H1 (cell line): ENCODE measurements at regions not wholly inside any gene's neighbourhood (a gene's known extent, or its start where the extent isn't known, plus 50 kb on each side); places are given as distances from the start of the nearest gene placed in this dataset.

Source experiments
- CTCF ChIA-PET: fragments of 300-600 bp; sonication (Branson Sonifier 250); formaldehyde crosslinking; loops from one replicate; lab custom pipeline; 2021; ENCODE audit not compliant: partially characterized antibody; lab: Charles Lee
- POLR2A ChIA-PET: fragments of 300-600 bp; sonication (Branson Sonifier 250); formaldehyde crosslinking; loops from one replicate; lab custom pipeline; 2021; ENCODE audit warnings: inconsistent platforms; ENCODE audit not compliant: partially characterized antibody; lab: Charles Lee
- DNase-seq, 2 experiments: peaks; one replicate each; pipeline versions ENCODE4 v3.0.0 to v3.0.0-alpha.2; 2010 to 2022; ENCODE audit warnings: low spot score in 2 of 2, low read depth in 1 of 2, mixed read lengths in 1 of 2
- FAIRE-seq: peaks from 2 replicates; lab custom pipeline; 2011; peaks lifted over from hg19 to GRCh38; lab: Jason Lieb, UNC
- H2AFZ ChIP-seq: 2 replicates; pipeline ENCODE4 v1.8.1; 2012; ENCODE audit warnings: low read length, inconsistent platforms
- H2AK5ac ChIP-seq: 2 replicates; pipeline ENCODE4 v1.6.1; 2013; ENCODE audit warnings: low read depth, low read length
- H2BK120ac ChIP-seq: replicated peaks from 2 replicates; pipeline ENCODE3; 2013; ENCODE audit warnings: low read depth, low read length, inconsistent platforms
- H2BK12ac ChIP-seq: 2 replicates; pipeline ENCODE4 v1.6.1; 2013; ENCODE audit warnings: low read depth, low read length
- H2BK15ac ChIP-seq: 2 replicates; pipeline ENCODE4 v1.6.1; 2013; ENCODE audit warnings: low read length
- H2BK20ac ChIP-seq: 2 replicates; pipeline ENCODE4 v1.6.1; 2013; ENCODE audit warnings: low read length
- H2BK5ac ChIP-seq: 2 replicates; pipeline ENCODE4 v1.6.1; 2013; ENCODE audit warnings: low read depth, low read length
- H3K14ac ChIP-seq: 2 replicates; pipeline ENCODE4 v1.6.1; 2013; ENCODE audit warnings: inconsistent platforms; ENCODE audit not compliant: insufficient read length
- H3K18ac ChIP-seq: 2 replicates; pipeline ENCODE4 v1.6.1; 2013; ENCODE audit warnings: low read length; ENCODE audit errors: extremely low read depth
- H3K23ac ChIP-seq: 2 replicates; pipeline ENCODE4 v1.6.1; 2013; ENCODE audit warnings: inconsistent platforms; ENCODE audit not compliant: insufficient read length
- H3K23me2 ChIP-seq: 2 replicates; pipeline ENCODE4 v1.6.1; 2013; ENCODE audit warnings: low read depth, low read length
- H3K27ac ChIP-seq: 2 replicates; pipeline ENCODE4 v1.6.1; 2011; ENCODE audit warnings: low read depth, low read length, inconsistent platforms
- H3K27me3 ChIP-seq, 4 experiments: replicated peaks in 1 of 4; 1 replicate in 1 of 4; 2 replicates in 3 of 4; pipeline versions ENCODE4 v1.6.1 to v1.8.1; 2011 to 2013; ENCODE audit warnings: low read length in 3 of 4, mild to moderate bottlenecking in 3 of 4, inconsistent platforms in 2 of 4, mixed read lengths in 2 of 4, moderate library complexity in 1 of 4; ENCODE audit not compliant: control insufficient read depth in 3 of 4, insufficient read depth in 3 of 4; ENCODE audit errors: extremely low read depth in 1 of 4
- H3K36me3 ChIP-seq, 4 experiments: 2 replicates each; pipeline versions ENCODE4 v1.6.1 to v1.8.1; 2011 to 2013; ENCODE audit warnings: mild to moderate bottlenecking in 4 of 4, low read length in 3 of 4, moderate library complexity in 2 of 4, control low read depth in 1 of 4, inconsistent platforms in 1 of 4; ENCODE audit not compliant: insufficient read depth in 4 of 4, control insufficient read depth in 2 of 4
- H3K4ac ChIP-seq: replicated peaks from 2 replicates; pipeline ENCODE3; 2013; ENCODE audit warnings: low read length, low read depth, mixed read lengths, inconsistent platforms; ENCODE audit not compliant: insufficient read length
- H3K4me1 ChIP-seq, 4 experiments: replicated peaks in 1 of 4; 1 replicate in 1 of 4; 2 replicates in 3 of 4; pipeline versions ENCODE4 v1.6.1 to v1.8.1; 2011 to 2013; ENCODE audit warnings: low read length in 3 of 4, inconsistent platforms in 2 of 4, mixed read lengths in 1 of 4; ENCODE audit not compliant: insufficient read depth in 4 of 4, control insufficient read depth in 3 of 4
- H3K4me2 ChIP-seq, 2 experiments: 2 replicates each; pipeline versions ENCODE4 v1.6.1 to v1.8.1; 2011 to 2013; ENCODE audit warnings: low read depth in 2 of 2, low read length in 2 of 2, control low read depth in 1 of 2, inconsistent platforms in 1 of 2, mild to moderate bottlenecking in 1 of 2; ENCODE audit not compliant: insufficient read depth in 1 of 2
- H3K4me3 ChIP-seq, 4 experiments: fragments of 200-600, 300-600 bp in 1 of 4; sonication (generic), shearing (Covaris generic), sonication (Bioruptor Twin) in 1 of 4; 2 replicates each; pipeline versions ENCODE4 v1.5.1 to v1.8.1; 2011 to 2016; ENCODE audit warnings: low read length in 4 of 4, low read depth in 3 of 4, control low read depth in 2 of 4, inconsistent platforms in 2 of 4, mild to moderate bottlenecking in 2 of 4, mixed read lengths in 1 of 4, moderate library complexity in 1 of 4; ENCODE audit not compliant: insufficient read depth in 2 of 4; ENCODE audit errors: extremely low read depth in 1 of 4
- H3K56ac ChIP-seq: replicated peaks from 2 replicates; pipeline ENCODE3; 2013; ENCODE audit warnings: low read depth, mild to moderate bottlenecking, mixed read lengths, low read length, inconsistent platforms; ENCODE audit not compliant: insufficient read length
- H3K79me1 ChIP-seq: 2 replicates; pipeline ENCODE4 v1.6.1; 2013; ENCODE audit warnings: low read depth, low read length, control low read depth
- H3K79me2 ChIP-seq, 2 experiments: 2 replicates each; pipeline versions ENCODE4 v1.6.1 to v1.8.1; 2012 to 2013; ENCODE audit warnings: low read length in 2 of 2, mild to moderate bottlenecking in 2 of 2, inconsistent platforms in 1 of 2; ENCODE audit not compliant: insufficient read depth in 2 of 2, control insufficient read depth in 1 of 2
- H3K9ac ChIP-seq, 4 experiments: replicated peaks in 1 of 4; 1 replicate in 1 of 4; 2 replicates in 3 of 4; pipeline versions ENCODE4 v1.6.1 to v1.8.1; 2011 to 2013; ENCODE audit warnings: low read depth in 3 of 4, low read length in 3 of 4, control low read depth in 2 of 4, mild to moderate bottlenecking in 2 of 4, moderate library complexity in 2 of 4, inconsistent platforms in 1 of 4; ENCODE audit errors: extremely low read depth in 1 of 4
- H3K9me3 ChIP-seq, 2 experiments: 2 replicates each; pipeline versions ENCODE4 v1.6.1 to v1.8.1; 2012 to 2013; ENCODE audit warnings: mild to moderate bottlenecking in 2 of 2, moderate library complexity in 2 of 2, control low read depth in 1 of 2, inconsistent platforms in 1 of 2, low read depth in 1 of 2, low read length in 1 of 2, mixed read lengths in 1 of 2; ENCODE audit not compliant: insufficient read depth in 2 of 2
- H4K20me1 ChIP-seq, 2 experiments: replicated peaks in 1 of 2; 2 replicates each; pipeline versions ENCODE3 to v1.8.1; 2011 to 2013; ENCODE audit warnings: inconsistent platforms in 2 of 2, low read length in 2 of 2, mild to moderate bottlenecking in 1 of 2; ENCODE audit not compliant: insufficient read depth in 2 of 2, control insufficient read depth in 1 of 2
- H4K5ac ChIP-seq: 2 replicates; pipeline ENCODE4 v1.6.1; 2013; ENCODE audit warnings: low read length, low read depth, mixed read lengths, inconsistent platforms; ENCODE audit not compliant: insufficient read length
- H4K8ac ChIP-seq: 2 replicates; pipeline ENCODE4 v1.8.0; 2013; ENCODE audit warnings: mild to moderate bottlenecking, moderate library complexity, low read length, inconsistent platforms; ENCODE audit not compliant: insufficient read depth; ENCODE audit errors: extremely low read depth
- H4K91ac ChIP-seq: replicated peaks from 2 replicates; pipeline ENCODE3; 2013; ENCODE audit warnings: low read length, mixed read lengths, inconsistent platforms; ENCODE audit not compliant: insufficient read length
- NANOG ChIP-seq: IDR thresholded peaks from 2 replicates; pipeline ENCODE4 v1.6.1; 2011; ENCODE audit warnings: low read length, low read depth, mild to moderate bottlenecking, inconsistent platforms; ENCODE audit not compliant: insufficient read depth, poor library complexity, severe bottlenecking
- WGBS, 2 experiments: shearing (Covaris generic) in 1 of 2; methylation state at CpG; one replicate each; pipeline versions ENCODE4 v1.1.6 to v1.1.7; 2013 to 2015; ENCODE audit warnings: low lambda C conversion rate in 2 of 2, mixed read lengths in 2 of 2, inconsistent platforms in 1 of 2, low coverage in 1 of 2, missing lambda C conversion rate in 1 of 2; ENCODE audit not compliant: insufficient replicate concordance in 2 of 2, insufficient coverage in 1 of 2, insufficient read length in 1 of 2; ENCODE audit errors: extremely low coverage in 1 of 2, missing lambda C conversion rate in 1 of 2; 5-methylcytosine and 5-hydroxymethylcytosine counted together
- TF ChIP-seq, protein P1 (sequence below): IDR thresholded peaks from 2 replicates; pipeline ENCODE4 v1.6.1; 2011; ENCODE audit warnings: low read depth, mild to moderate bottlenecking, low read length; ENCODE audit not compliant: insufficient read depth

GRCh38 chr1:98315309-98315708 lies 346.2 kb upstream of the SNX7 start:
- no peak overlapping the region for H3K4ac ChIP-seq
- H2AK5ac ChIP-seq: no peak overlapping the region
- TF ChIP-seq, protein P1, sequence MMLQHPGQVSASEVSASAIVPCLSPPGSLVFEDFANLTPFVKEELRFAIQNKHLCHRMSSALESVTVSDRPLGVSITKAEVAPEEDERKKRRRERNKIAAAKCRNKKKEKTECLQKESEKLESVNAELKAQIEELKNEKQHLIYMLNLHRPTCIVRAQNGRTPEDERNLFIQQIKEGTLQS: no peak
- no peak for TF ChIP-seq NANOG
- no peak overlapping the region for H2BK15ac ChIP-seq
- no peak overlapping the region for H2BK5ac ChIP-seq
- H3K4me2 ChIP-seq: no peak overlapping the region
- no peak overlapping the region for H3K4me3 ChIP-seq
- no peaks in the 10 kb centered on the region for H4K20me1 ChIP-seq
- H4K5ac ChIP-seq: no peak overlapping the region
- no peaks in the 10 kb centered on the region for H3K79me2 ChIP-seq
- ChIA-PET POLR2A (no interaction called here), CTCF (no interaction called here)
- no peaks in the 10 kb centered on the region for H3K36me3 ChIP-seq
- no peak overlapping the region for H4K8ac ChIP-seq
- H3K14ac ChIP-seq: no peak overlapping the region
- no peak overlapping the region for H3K23ac ChIP-seq
- FAIRE-seq (no peak), DNase-seq (no peak)
- no peak overlapping the region for H2BK12ac ChIP-seq
- 81% methylated on average over 1 of the region's 1 CpG; no CpG with 5 or more reads in 1 of the 2 experiments for WGBS, 2 experiments
- no peaks in the 10 kb centered on the region for H3K27me3 ChIP-seq
- no peak overlapping the region for H3K27ac ChIP-seq
- no peak overlapping the region for H2BK20ac ChIP-seq
- no peak overlapping the region for H4K91ac ChIP-seq
- H3K79me1 ChIP-seq: no peaks in the 10 kb centered on the region
- H3K9me3 ChIP-seq: no peaks in the 10 kb centered on the region
- H3K23me2 ChIP-seq: no peaks in the 10 kb centered on the region
- no peak overlapping the region for H3K9ac ChIP-seq
- H2AFZ ChIP-seq: no peak overlapping the region
- no peaks in the 10 kb centered on the region for H3K4me1 ChIP-seq
- H3K18ac ChIP-seq: no peak overlapping the region
- no peak overlapping the region for H3K56ac ChIP-seq
- H2BK120ac ChIP-seq: no peak overlapping the region
